ENCODE measurements at regions not wholly inside any gene's neighbourhood (a gene's known extent, or its start where the extent isn't known, plus 50 kb on each side); places are given as distances from the start of the nearest gene placed in this dataset.

DNA sequence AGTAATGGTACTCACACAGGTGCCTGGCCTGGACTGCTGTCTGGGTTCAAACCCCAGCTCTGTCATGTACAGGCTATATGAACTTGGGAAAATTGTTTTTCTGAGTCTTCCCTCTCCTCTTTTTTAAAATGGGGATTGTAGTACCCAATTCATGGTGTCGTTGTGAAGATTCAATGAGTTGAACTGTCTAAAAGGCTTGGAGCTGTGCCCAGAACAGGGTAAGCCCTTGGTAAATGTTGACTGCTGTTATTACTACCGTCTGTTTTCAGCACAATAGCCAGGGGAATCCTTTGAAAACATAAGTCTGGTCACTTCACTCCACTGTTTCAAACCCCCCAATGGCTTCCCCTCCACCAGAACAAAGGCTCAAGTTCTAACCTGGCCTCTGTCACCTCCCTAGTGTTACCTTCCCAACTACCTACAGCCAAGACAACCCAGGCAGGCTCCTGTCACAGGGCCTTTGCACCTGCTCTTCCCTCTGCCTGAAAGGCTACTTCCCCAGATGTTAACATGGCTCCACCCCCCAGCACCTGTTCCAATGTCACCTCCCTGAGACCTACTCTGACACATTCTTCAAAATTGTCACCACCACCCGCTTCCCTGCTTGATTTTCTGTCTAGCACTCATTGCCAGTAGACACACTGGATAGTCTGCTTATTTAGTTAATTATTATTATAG, 152.8 kb downstream of the CHST1 start:
- Mint-ChIP-seq H3K4me3 (ENCODE audit: unreplicated experiment) (no peak overlapping the region), H3K36me3 (ENCODE audit: low read depth, unreplicated experiment) (no peaks in the 10 kb centered on the region), H3K27me3 (ENCODE audit: low read depth, unreplicated experiment) (peaks cover 61% of the 10 kb centered on the region), H3K27ac (ENCODE audit: unreplicated experiment) (no peak overlapping the region), H3K4me1 (ENCODE audit: low read depth, unreplicated experiment) (peaks cover 6% of the 10 kb centered on the region), H3K9me3 (ENCODE audit: unreplicated experiment) (peaks cover 2% of the 10 kb centered on the region)
- Histone ChIP-seq H4K20me1 (ENCODE audit: insufficient read depth, low read length) (no peaks in the 10 kb centered on the region), H2AFZ (ENCODE audit: low read depth, low read length) (no peak overlapping the region), H3K36me3 (ENCODE audit: insufficient read depth, low read length) (no peaks in the 10 kb centered on the region), H3K4me1 (ENCODE audit: insufficient read depth, low read length) (no peaks in the 10 kb centered on the region), H3K9me3 (ENCODE audit: insufficient read depth, low read depth, low read length) (no peaks in the 10 kb centered on the region), H3K4me2 (ENCODE audit: low read length) (no peak overlapping the region), H3K27me3 (ENCODE audit: insufficient read depth, low read length) (no peaks in the 10 kb centered on the region), H3K79me2 (ENCODE audit: insufficient read depth, low read length) (no peaks in the 10 kb centered on the region), H3K27ac (ENCODE audit: low read depth, low read length) (no peak overlapping the region), H3K9ac (ENCODE audit: low read length) (no peak overlapping the region), H3K4me3 (ENCODE audit: insufficient read depth, low read depth, low read length) (no peak overlapping the region)
- DNase-seq (ENCODE audit: low read depth) (no peak), FAIRE-seq (no peak)
- no peak for TF ChIP-seq EZH2 (IDR thresholded peaks at IDR 0.05; ENCODE audit: insufficient read depth, low read length)
- TF ChIP-seq, protein P1, sequence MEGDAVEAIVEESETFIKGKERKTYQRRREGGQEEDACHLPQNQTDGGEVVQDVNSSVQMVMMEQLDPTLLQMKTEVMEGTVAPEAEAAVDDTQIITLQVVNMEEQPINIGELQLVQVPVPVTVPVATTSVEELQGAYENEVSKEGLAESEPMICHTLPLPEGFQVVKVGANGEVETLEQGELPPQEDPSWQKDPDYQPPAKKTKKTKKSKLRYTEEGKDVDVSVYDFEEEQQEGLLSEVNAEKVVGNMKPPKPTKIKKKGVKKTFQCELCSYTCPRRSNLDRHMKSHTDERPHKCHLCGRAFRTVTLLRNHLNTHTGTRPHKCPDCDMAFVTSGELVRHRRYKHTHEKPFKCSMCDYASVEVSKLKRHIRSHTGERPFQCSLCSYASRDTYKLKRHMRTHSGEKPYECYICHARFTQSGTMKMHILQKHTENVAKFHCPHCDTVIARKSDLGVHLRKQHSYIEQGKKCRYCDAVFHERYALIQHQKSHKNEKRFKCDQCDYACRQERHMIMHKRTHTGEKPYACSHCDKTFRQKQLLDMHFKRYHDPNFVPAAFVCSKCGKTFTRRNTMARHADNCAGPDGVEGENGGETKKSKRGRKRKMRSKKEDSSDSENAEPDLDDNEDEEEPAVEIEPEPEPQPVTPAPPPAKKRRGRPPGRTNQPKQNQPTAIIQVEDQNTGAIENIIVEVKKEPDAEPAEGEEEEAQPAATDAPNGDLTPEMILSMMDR (IDR thresholded peaks at IDR 0.05; ENCODE audit: insufficient read depth, low read depth, low read length), result no peak

DNA sequence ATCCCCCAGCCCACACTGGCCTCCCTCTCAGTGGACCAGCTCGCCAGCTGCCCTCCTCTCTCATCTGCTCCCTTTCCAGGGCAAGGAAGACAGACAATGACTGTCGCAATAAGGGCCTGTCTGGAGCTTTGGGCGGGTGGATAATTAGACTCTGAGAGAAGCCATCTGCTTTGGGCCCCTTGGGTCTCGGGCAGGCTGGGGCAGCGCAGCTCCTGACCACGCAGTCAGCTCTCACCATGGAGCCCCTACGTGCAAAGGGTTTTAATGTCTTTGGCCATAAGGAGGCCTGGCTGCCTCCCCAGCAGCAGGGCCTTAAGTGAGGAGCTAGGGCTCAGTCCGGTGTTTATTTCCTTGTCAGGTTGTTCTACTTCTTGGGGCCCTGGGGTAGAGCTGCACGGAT, 153.9 kb downstream of the CHST1 start:
- H4K20me1 ChIP-seq (ENCODE audit: insufficient read depth, low read length), result no peaks in the 10 kb centered on the region
- FAIRE-seq (no peak), DNase-seq (ENCODE audit: low read depth) (no peak)
- no peak overlapping the region for H3K27ac ChIP-seq (ENCODE audit: low read depth, low read length)
- Mint-ChIP-seq H3K27ac (ENCODE audit: unreplicated experiment) (no peak overlapping the region), H3K27me3 (ENCODE audit: low read depth, unreplicated experiment) (peaks cover 60% of the 10 kb centered on the region), H3K4me3 (ENCODE audit: unreplicated experiment) (no peak overlapping the region), H3K36me3 (ENCODE audit: low read depth, unreplicated experiment) (no peaks in the 10 kb centered on the region), H3K4me1 (ENCODE audit: low read depth, unreplicated experiment) (no peaks in the 10 kb centered on the region), H3K9me3 (ENCODE audit: unreplicated experiment) (peaks cover 2% of the 10 kb centered on the region)
- no peak for TF ChIP-seq EZH2 (IDR thresholded peaks at IDR 0.05; ENCODE audit: insufficient read depth, low read length)
- TF ChIP-seq, protein P1 (IDR thresholded peaks at IDR 0.05; ENCODE audit: insufficient read depth, low read depth, low read length), result no peak
- no peaks in the 10 kb centered on the region for H3K4me1 ChIP-seq (ENCODE audit: insufficient read depth, low read length)
- H3K27me3 ChIP-seq (ENCODE audit: insufficient read depth, low read length), result no peaks in the 10 kb centered on the region
- H3K4me2 ChIP-seq (ENCODE audit: low read length), result no peak overlapping the region
- no peak overlapping the region for H3K9ac ChIP-seq (ENCODE audit: low read length)
- H3K79me2 ChIP-seq (ENCODE audit: insufficient read depth, low read length), result no peaks in the 10 kb centered on the region
- H3K36me3 ChIP-seq (ENCODE audit: insufficient read depth, low read length), result no peaks in the 10 kb centered on the region
- no peak overlapping the region for H3K4me3 ChIP-seq (ENCODE audit: insufficient read depth, low read depth, low read length)
- no peaks in the 10 kb centered on the region for H3K9me3 ChIP-seq (ENCODE audit: insufficient read depth, low read depth, low read length)
- H2AFZ ChIP-seq (ENCODE audit: low read depth, low read length), result no peak overlapping the region

DNA sequence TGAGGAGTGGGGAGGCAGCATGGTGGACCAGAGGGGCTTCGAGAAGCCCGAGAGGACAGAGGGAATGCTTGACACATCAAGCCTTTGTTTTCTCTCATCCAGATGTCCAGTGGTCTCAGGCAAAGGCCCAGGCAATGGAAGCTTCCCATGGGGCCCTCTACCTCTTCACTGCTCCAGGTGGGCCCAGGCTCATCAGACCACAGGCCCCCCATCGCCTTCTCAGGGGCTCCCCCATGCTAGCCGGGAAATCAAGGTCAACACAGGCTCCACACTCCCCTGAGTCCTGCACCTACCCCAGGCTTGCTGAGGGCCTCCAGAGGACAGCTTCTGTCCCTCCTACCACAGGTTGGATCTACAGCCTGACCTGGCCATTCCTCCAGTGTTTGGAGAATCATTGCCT, 157.5 kb downstream of the CHST1 start:
- Histone ChIP-seq H3K4me2 (ENCODE audit: low read length) (no peak overlapping the region), H3K27ac (ENCODE audit: low read depth, low read length) (no peak overlapping the region), H3K9me3 (ENCODE audit: insufficient read depth, low read depth, low read length) (no peaks in the 10 kb centered on the region), H3K4me3 (ENCODE audit: insufficient read depth, low read depth, low read length) (no peak overlapping the region), H2AFZ (ENCODE audit: low read depth, low read length) (no peak overlapping the region), H3K36me3 (ENCODE audit: insufficient read depth, low read length) (no peaks in the 10 kb centered on the region), H3K79me2 (ENCODE audit: insufficient read depth, low read length) (no peaks in the 10 kb centered on the region), H3K9ac (ENCODE audit: low read length) (no peak overlapping the region), H3K4me1 (ENCODE audit: insufficient read depth, low read length) (no peaks in the 10 kb centered on the region), H3K27me3 (ENCODE audit: insufficient read depth, low read length) (no peaks in the 10 kb centered on the region), H4K20me1 (ENCODE audit: insufficient read depth, low read length) (no peaks in the 10 kb centered on the region)
- FAIRE-seq (no peak), DNase-seq (ENCODE audit: low read depth) (no peak)
- H3K9me3 Mint-ChIP-seq (ENCODE audit: unreplicated experiment), result peaks cover 4% of the 10 kb centered on the region
- peaks cover 52% of the 10 kb centered on the region for H3K27me3 Mint-ChIP-seq (ENCODE audit: low read depth, unreplicated experiment)
- no peaks in the 10 kb centered on the region for H3K36me3 Mint-ChIP-seq (ENCODE audit: low read depth, unreplicated experiment)
- H3K27ac Mint-ChIP-seq (ENCODE audit: unreplicated experiment), result no peak overlapping the region
- H3K4me3 Mint-ChIP-seq (ENCODE audit: unreplicated experiment), result no peak overlapping the region
- H3K4me1 Mint-ChIP-seq (ENCODE audit: low read depth, unreplicated experiment), result no peaks in the 10 kb centered on the region
- TF ChIP-seq, protein P1 (IDR thresholded peaks at IDR 0.05; ENCODE audit: insufficient read depth, low read depth, low read length), result no peak
- TF ChIP-seq EZH2 (IDR thresholded peaks at IDR 0.05; ENCODE audit: insufficient read depth, low read length), result no peak
